Neural progenitor cell (in vitro differentiated cells): ENCODE measurements at regions not wholly inside any gene's neighbourhood (a gene's known extent, or its start where the extent isn't known, plus 50 kb on each side); places are given as distances from the start of the nearest gene placed in this dataset.

Experiments
- CTCF ChIP-seq: fragments of 200-600 bp; sonication (generic); IDR thresholded peaks from 2 replicates; pipeline ENCODE4 v1.5.1; 2017; ENCODE audit warnings: antibody characterized with exemption, mild to moderate bottlenecking
- EZH2 ChIP-seq: fragments of 200-600 bp; sonication (generic); IDR thresholded peaks from 2 replicates; pipeline ENCODE4 v1.6.1; 2017; ENCODE audit warnings: antibody characterized with exemption, mild to moderate bottlenecking, moderate library complexity
- EZH2phosphoT487 ChIP-seq: fragments of 200-600 bp; sonication (generic); IDR thresholded peaks from 2 replicates; pipeline ENCODE4 v1.6.1; 2017; ENCODE audit warnings: antibody characterized with exemption

DNA sequence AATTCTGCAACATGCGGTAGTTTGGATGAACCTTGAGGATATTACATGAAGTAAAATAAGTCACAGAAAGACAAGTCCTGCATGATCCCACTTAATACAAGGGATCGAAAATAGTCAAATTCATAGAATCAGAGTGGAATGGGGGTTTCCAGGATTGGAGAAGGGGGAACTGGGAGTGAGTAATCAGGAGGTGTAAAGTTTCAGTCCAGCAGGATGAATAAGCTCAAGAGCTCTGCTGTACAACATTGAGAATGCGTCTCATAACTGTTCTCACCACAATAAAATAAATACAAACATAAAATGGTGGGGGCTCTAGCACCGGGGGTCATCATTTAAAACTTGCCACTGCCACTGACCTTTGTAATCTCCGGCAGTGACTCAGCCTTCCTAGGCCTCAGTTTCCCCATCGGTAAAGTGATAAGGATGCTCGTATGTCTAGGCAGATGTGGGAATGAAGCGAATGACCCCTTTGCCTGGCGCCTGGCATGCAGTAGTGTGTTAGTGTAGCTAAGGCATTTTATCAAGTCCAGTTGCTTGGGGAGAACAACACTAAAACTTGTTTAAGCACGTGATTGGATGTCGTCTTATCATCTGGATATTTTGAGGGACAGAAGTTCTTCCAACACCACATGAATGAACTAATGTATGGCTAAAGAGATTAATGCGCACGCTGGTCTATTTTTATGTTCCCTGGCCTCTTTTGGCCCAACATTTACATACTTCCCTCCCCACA is 421.1 kb downstream of the QKI start:
- no peak for TF ChIP-seq CTCF
- no peak for TF ChIP-seq EZH2phosphoT487
- TF ChIP-seq EZH2, result no peak
